SK-N-SH treated with all-trans-retinoic acid at 6 μM for 48 hours (cell line): ENCODE measurements at regions not wholly inside any gene's neighbourhood (a gene's known extent, or its start where the extent isn't known, plus 50 kb on each side); places are given as distances from the start of the nearest gene placed in this dataset.

Experiments used
- ATAC-seq: fragments of 200-7000 bp; cut with Tn5 transposase; 3 replicates; pipeline ENCODE4 v1.9.1; 2020; ENCODE audit warnings: mild to moderate bottlenecking, moderate library complexity
- ARNTL ChIP-seq: fragments of 450-650 bp; formaldehyde crosslinking; IDR thresholded peaks from 2 replicates; pipeline ENCODE4 v1.5.0; 2020; ENCODE audit warnings: low read depth, mild to moderate bottlenecking, moderate library complexity, borderline replicate concordance
- CREB5 ChIP-seq: fragments of 250-450 bp; sonication (Bioruptor Pico); IDR thresholded peaks from 2 replicates; pipeline ENCODE4 v1.5.1; 2020; ENCODE audit warnings: low read depth, mild to moderate bottlenecking, moderate library complexity
- CSDC2 ChIP-seq: fragments of 250-450 bp; sonication (Bioruptor Pico); IDR thresholded peaks from 2 replicates; pipeline ENCODE4 v1.5.0; 2020; ENCODE audit warnings: mild to moderate bottlenecking, moderate library complexity
- CSRNP3 ChIP-seq: fragments of 250-450 bp; sonication (Bioruptor Pico); IDR thresholded peaks from 2 replicates; pipeline ENCODE4 v1.5.1; 2021; ENCODE audit warnings: mild to moderate bottlenecking, moderate library complexity
- ESRRG ChIP-seq: fragments of 250-450 bp; sonication (Bioruptor Pico); IDR thresholded peaks from 2 replicates; pipeline ENCODE4 v1.6.1; 2021; ENCODE audit warnings: mild to moderate bottlenecking
- GLIS3 ChIP-seq: fragments of 250-450 bp; sonication (Bioruptor Pico); IDR thresholded peaks from 2 replicates; pipeline ENCODE4 v1.5.0; 2020; ENCODE audit warnings: mild to moderate bottlenecking, moderate library complexity
- ISL1 ChIP-seq: fragments of 250-450 bp; sonication (Bioruptor Pico); IDR thresholded peaks from 2 replicates; pipeline ENCODE4 v2.1.2; 2022; ENCODE audit warnings: mild to moderate bottlenecking, moderate library complexity
- OSR1 ChIP-seq: fragments of 250-450 bp; sonication (Bioruptor Pico); IDR thresholded peaks from 2 replicates; pipeline ENCODE4 v1.8.0; 2022; ENCODE audit warnings: moderate library complexity, mild to moderate bottlenecking, inconsistent platforms
- PATZ1 ChIP-seq: fragments of 250-450 bp; sonication (Bioruptor Pico); IDR thresholded peaks from 2 replicates; pipeline ENCODE4 v1.8.0; 2020; ENCODE audit warnings: mild to moderate bottlenecking, moderate library complexity, borderline replicate concordance
- POU6F1 ChIP-seq: fragments of 250-450 bp; sonication (Bioruptor Pico); IDR thresholded peaks from 2 replicates; pipeline ENCODE4 v1.8.0; 2021; ENCODE audit warnings: low read depth, mild to moderate bottlenecking, moderate library complexity, borderline replicate concordance
- PPARA ChIP-seq: fragments of 250-450 bp; sonication (Bioruptor Pico); IDR thresholded peaks from 2 replicates; pipeline ENCODE4 v1.5.0; 2020; ENCODE audit warnings: mild to moderate bottlenecking, borderline replicate concordance
- RARB ChIP-seq: fragments of 250-450 bp; sonication (Bioruptor Pico); IDR thresholded peaks from 2 replicates; pipeline ENCODE4 v1.8.0; 2021; ENCODE audit warnings: mild to moderate bottlenecking, moderate library complexity
- TCF4 ChIP-seq: fragments of 250-450 bp; sonication (Bioruptor Pico); IDR thresholded peaks from 2 replicates; pipeline ENCODE4 v1.8.0; 2021; ENCODE audit warnings: mild to moderate bottlenecking, moderate library complexity, borderline replicate concordance
- TOX ChIP-seq: fragments of 250-450 bp; sonication (Bioruptor Pico); IDR thresholded peaks from 2 replicates; pipeline ENCODE4 v1.8.0; 2021; ENCODE audit warnings: mild to moderate bottlenecking, moderate library complexity, borderline replicate concordance
- ZC3H10 ChIP-seq: fragments of 250-450 bp; sonication (Bioruptor Pico); IDR thresholded peaks from 2 replicates; pipeline ENCODE4 v1.5.1; 2021; ENCODE audit warnings: mild to moderate bottlenecking, moderate library complexity
- ZFP3 ChIP-seq: fragments of 250-450 bp; sonication (Bioruptor Pico); IDR thresholded peaks from 2 replicates; pipeline ENCODE4 v1.5.0; 2020; ENCODE audit warnings: mild to moderate bottlenecking, moderate library complexity
- ZFP30 ChIP-seq: fragments of 450-650 bp; formaldehyde crosslinking; IDR thresholded peaks from 2 replicates; pipeline ENCODE4 v1.5.0; 2022; ENCODE audit warnings: mild to moderate bottlenecking, moderate library complexity
- ZNF565 ChIP-seq: fragments of 450-650 bp; formaldehyde crosslinking; conservative IDR thresholded peaks from 2 replicates; pipeline ENCODE4 v1.5.0; 2020; ENCODE audit warnings: low read depth, mild to moderate bottlenecking, moderate library complexity
- ZNF70 ChIP-seq: fragments of 450-650 bp; formaldehyde crosslinking; IDR thresholded peaks from 2 replicates; pipeline ENCODE4 v1.5.0; 2020; ENCODE audit warnings: mild to moderate bottlenecking, moderate library complexity
- ZNF8 ChIP-seq: fragments of 450-650 bp; formaldehyde crosslinking; IDR thresholded peaks from 2 replicates; pipeline ENCODE4 v1.5.0; 2020; ENCODE audit warnings: mild to moderate bottlenecking, moderate library complexity
- TF ChIP-seq, protein P1 (sequence below): fragments of 250-450 bp; sonication (Bioruptor Pico); IDR thresholded peaks from 2 replicates; pipeline ENCODE4 v1.5.0; 2020; ENCODE audit warnings: mild to moderate bottlenecking, moderate library complexity

- TF ChIP-seq ZFP30 (no peak), CSDC2 (CRISPR knock-in tag) (no peak), PPARA (CRISPR knock-in tag) (no peak), POU6F1 (CRISPR knock-in tag) (no peak), TOX (CRISPR knock-in tag) (no peak), ZNF8 (no peak), CSRNP3 (CRISPR knock-in tag) (no peak), OSR1 (CRISPR knock-in tag) (no peak), RARB (no peak), GLIS3 (no peak), ZC3H10 (CRISPR knock-in tag) (no peak)
- no peak for ATAC-seq
Measured at GRCh38 chr7:42476255-42476654, 239.2 kb upstream of the GLI3 start.

- TF ChIP-seq CREB5: no peak
- TF ChIP-seq CSDC2 (CRISPR knock-in tag): no peak
- TF ChIP-seq CSRNP3 (CRISPR knock-in tag): no peak
- no peak for TF ChIP-seq ESRRG (CRISPR knock-in tag)
- TF ChIP-seq ISL1 (CRISPR knock-in tag): no peak
- no peak for TF ChIP-seq ZNF8
- no peak for TF ChIP-seq RARB
- no peak for TF ChIP-seq POU6F1 (CRISPR knock-in tag)
- no peak for TF ChIP-seq ZNF70 (CRISPR knock-in tag)
- TF ChIP-seq GLIS3: no peak
- TF ChIP-seq PATZ1: no peak
- TF ChIP-seq ZNF565 (CRISPR knock-in tag): no peak
- TF ChIP-seq, protein P1, sequence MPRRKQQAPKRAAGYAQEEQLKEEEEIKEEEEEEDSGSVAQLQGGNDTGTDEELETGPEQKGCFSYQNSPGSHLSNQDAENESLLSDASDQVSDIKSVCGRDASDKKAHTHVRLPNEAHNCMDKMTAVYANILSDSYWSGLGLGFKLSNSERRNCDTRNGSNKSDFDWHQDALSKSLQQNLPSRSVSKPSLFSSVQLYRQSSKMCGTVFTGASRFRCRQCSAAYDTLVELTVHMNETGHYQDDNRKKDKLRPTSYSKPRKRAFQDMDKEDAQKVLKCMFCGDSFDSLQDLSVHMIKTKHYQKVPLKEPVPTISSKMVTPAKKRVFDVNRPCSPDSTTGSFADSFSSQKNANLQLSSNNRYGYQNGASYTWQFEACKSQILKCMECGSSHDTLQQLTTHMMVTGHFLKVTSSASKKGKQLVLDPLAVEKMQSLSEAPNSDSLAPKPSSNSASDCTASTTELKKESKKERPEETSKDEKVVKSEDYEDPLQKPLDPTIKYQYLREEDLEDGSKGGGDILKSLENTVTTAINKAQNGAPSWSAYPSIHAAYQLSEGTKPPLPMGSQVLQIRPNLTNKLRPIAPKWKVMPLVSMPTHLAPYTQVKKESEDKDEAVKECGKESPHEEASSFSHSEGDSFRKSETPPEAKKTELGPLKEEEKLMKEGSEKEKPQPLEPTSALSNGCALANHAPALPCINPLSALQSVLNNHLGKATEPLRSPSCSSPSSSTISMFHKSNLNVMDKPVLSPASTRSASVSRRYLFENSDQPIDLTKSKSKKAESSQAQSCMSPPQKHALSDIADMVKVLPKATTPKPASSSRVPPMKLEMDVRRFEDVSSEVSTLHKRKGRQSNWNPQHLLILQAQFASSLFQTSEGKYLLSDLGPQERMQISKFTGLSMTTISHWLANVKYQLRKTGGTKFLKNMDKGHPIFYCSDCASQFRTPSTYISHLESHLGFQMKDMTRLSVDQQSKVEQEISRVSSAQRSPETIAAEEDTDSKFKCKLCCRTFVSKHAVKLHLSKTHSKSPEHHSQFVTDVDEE (CRISPR knock-in tag): no peak
- TF ChIP-seq ZC3H10 (CRISPR knock-in tag): no peak
- no peak for ATAC-seq
Measured at GRCh38 chr7:42475082-42475481, 238.1 kb upstream of the GLI3 start.

DNA sequence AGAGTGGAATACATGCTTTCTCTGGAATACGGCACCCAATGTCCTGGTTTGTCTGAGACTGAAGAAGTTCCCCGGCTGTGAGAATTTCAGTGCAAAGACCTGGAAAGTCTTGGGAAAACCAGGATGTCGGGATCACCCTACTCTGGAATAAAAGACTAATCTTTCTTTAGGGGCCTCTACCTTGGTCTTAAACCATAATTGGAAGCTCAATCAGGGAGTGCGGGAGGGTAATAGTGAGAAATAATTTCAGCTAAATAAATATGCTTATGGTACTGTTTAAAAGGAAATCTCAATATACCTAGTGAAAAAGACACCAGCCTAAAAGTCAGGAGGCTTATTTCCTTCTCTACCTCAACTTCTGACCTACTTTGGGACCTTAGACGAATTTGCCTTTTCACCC lies 236.1 kb upstream of the GLI3 start:
- no peak for ATAC-seq
- TF ChIP-seq PATZ1: no peak
- no peak for TF ChIP-seq ZFP3 (CRISPR knock-in tag)
- no peak for TF ChIP-seq RARB
- no peak for TF ChIP-seq PPARA (CRISPR knock-in tag)
- no peak for TF ChIP-seq ARNTL
- TF ChIP-seq ZNF565 (CRISPR knock-in tag): no peak
- no peak for TF ChIP-seq TCF4
- TF ChIP-seq, protein P1 (CRISPR knock-in tag): no peak
